ENCODE measurements at regions not wholly inside any gene's neighbourhood (a gene's known extent, or its start where the extent isn't known, plus 50 kb on each side); places are given as distances from the start of the nearest gene placed in this dataset.

GRCh38 chr1:14404862-14405301 lies 193.6 kb upstream of the KAZN start:
- H3K4me2 ChIP-seq: no peak overlapping the region
- 30% methylated on average over 1 of the region's 1 CpG for WGBS (ENCODE audit: low lambda C conversion rate, missing lambda C conversion rate)

DNA sequence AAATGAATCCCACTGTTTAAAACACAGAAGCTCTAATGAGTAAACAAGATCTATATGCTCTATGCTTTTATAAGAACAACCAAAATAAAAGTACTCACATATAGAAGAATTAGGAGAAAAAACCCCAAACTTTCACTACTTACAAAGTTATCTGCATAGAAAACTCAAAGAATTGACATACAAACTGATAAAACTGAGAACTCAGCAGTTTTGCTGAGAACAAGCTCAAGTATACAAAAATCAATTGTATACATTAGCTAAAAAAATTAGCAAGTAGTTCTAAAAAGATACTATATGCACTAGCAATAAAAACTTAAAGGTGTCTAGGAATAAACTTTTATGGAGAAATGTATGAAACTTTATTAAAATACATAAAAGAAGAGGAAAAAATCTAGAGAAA lies 186.2 kb upstream of the KAZN start:
- Histone ChIP-seq H3K4me1 (ENCODE audit: insufficient read depth) (no peaks in the 10 kb centered on the region), H3K79me2 (no peaks in the 10 kb centered on the region), H2AFZ (no peak overlapping the region), H3K36me3 (replicated peaks; ENCODE audit: insufficient read depth, low read depth) (no peaks in the 10 kb centered on the region), H3K4me3 (no peak overlapping the region), H3K9me2 (replicated peaks; ENCODE audit: insufficient read depth) (no peaks in the 10 kb centered on the region), H3K9me3 (ENCODE audit: low read depth) (no peaks in the 10 kb centered on the region), H3K4me2 (no peak overlapping the region), H3K27me3 (no peaks in the 10 kb centered on the region), H3K27ac (no peak overlapping the region), H4K20me1 (ENCODE audit: insufficient read depth, poor library complexity, severe bottlenecking) (no peaks in the 10 kb centered on the region)
- no peak for DNase-seq (ENCODE audit: low spot score)
- TF ChIP-seq EZH2phosphoT487 (IDR thresholded peaks at IDR 0.05; ENCODE audit: low read depth, severe bottlenecking, unreplicated experiment) (no peak), EZH2 (IDR thresholded peaks at IDR 0.05; ENCODE audit: borderline replicate concordance) (no peak)
- TF ChIP-seq, protein P1, sequence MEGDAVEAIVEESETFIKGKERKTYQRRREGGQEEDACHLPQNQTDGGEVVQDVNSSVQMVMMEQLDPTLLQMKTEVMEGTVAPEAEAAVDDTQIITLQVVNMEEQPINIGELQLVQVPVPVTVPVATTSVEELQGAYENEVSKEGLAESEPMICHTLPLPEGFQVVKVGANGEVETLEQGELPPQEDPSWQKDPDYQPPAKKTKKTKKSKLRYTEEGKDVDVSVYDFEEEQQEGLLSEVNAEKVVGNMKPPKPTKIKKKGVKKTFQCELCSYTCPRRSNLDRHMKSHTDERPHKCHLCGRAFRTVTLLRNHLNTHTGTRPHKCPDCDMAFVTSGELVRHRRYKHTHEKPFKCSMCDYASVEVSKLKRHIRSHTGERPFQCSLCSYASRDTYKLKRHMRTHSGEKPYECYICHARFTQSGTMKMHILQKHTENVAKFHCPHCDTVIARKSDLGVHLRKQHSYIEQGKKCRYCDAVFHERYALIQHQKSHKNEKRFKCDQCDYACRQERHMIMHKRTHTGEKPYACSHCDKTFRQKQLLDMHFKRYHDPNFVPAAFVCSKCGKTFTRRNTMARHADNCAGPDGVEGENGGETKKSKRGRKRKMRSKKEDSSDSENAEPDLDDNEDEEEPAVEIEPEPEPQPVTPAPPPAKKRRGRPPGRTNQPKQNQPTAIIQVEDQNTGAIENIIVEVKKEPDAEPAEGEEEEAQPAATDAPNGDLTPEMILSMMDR (IDR thresholded peaks at IDR 0.05; ENCODE audit: poor library complexity): no peak

More at GRCh38 chr1:14404862-14405301, 193.6 kb upstream of the KAZN start:
- Histone ChIP-seq H3K9me3 (ENCODE audit: low read depth) (no peaks in the 10 kb centered on the region), H3K36me3 (replicated peaks; ENCODE audit: insufficient read depth, low read depth) (no peaks in the 10 kb centered on the region), H3K4me1 (ENCODE audit: insufficient read depth) (no peaks in the 10 kb centered on the region), H3K9me2 (replicated peaks; ENCODE audit: insufficient read depth) (no peaks in the 10 kb centered on the region), H3K27me3 (no peaks in the 10 kb centered on the region), H4K20me1 (ENCODE audit: insufficient read depth, poor library complexity, severe bottlenecking) (no peaks in the 10 kb centered on the region), H3K4me3 (no peak overlapping the region), H3K79me2 (no peaks in the 10 kb centered on the region), H2AFZ (no peak overlapping the region), H3K27ac (no peak overlapping the region)
- TF ChIP-seq EZH2phosphoT487 (IDR thresholded peaks at IDR 0.05; ENCODE audit: low read depth, severe bottlenecking, unreplicated experiment): no peak
- TF ChIP-seq, protein P1 (IDR thresholded peaks at IDR 0.05; ENCODE audit: poor library complexity): no peak
- TF ChIP-seq EZH2 (IDR thresholded peaks at IDR 0.05; ENCODE audit: borderline replicate concordance): no peak
- no peak for DNase-seq (ENCODE audit: low spot score)

DNA sequence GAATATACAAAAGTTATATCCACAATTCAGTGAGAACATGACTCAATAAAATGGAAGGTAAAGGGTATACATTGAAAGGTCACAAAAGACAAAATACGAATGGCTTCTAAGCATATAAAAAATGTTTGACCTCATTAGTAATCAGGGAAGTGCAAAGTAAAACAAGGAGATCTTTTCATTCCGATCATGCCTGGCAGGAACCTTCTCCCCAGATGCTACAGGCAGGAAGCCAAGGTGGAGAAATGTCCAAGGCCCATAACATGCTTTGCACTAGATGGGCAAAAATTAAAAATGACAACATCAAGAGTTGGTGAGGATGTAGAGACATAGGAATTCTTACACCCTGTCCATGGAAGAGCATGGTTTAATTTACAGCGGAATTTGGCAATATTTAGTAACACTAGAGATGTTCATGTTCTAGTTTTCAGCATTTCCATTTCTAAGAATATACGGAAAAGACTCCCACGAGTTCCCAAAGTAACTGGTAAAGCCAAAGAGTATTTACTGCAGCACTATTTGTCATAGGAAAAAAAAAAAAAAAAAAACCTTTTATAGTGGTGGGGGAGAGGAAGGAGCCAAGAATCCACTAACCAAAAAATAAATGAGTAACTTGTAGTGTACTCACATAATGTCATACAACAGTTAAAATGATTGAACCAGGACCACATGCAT lies 184.5 kb upstream of the KAZN start:
- H3K4me1 ChIP-seq (ENCODE audit: insufficient read depth): no peaks in the 10 kb centered on the region
- H3K9me2 ChIP-seq (replicated peaks; ENCODE audit: insufficient read depth): no peaks in the 10 kb centered on the region
- no peak overlapping the region for H3K4me2 ChIP-seq
- H3K4me3 ChIP-seq: no peak overlapping the region
- 85% methylated on average over 5 of the region's 5 CpGs for WGBS (ENCODE audit: low lambda C conversion rate, missing lambda C conversion rate)
- TF ChIP-seq EZH2 (IDR thresholded peaks at IDR 0.05; ENCODE audit: borderline replicate concordance) (no peak), EZH2phosphoT487 (IDR thresholded peaks at IDR 0.05; ENCODE audit: low read depth, severe bottlenecking, unreplicated experiment) (no peak)
- TF ChIP-seq, protein P1 (IDR thresholded peaks at IDR 0.05; ENCODE audit: poor library complexity): no peak
- H3K79me2 ChIP-seq: no peaks in the 10 kb centered on the region
- H2AFZ ChIP-seq: no peak overlapping the region
- DNase-seq (ENCODE audit: low spot score): no peak
- no peaks in the 10 kb centered on the region for H3K9me3 ChIP-seq (ENCODE audit: low read depth)
- no peaks in the 10 kb centered on the region for H3K36me3 ChIP-seq (replicated peaks; ENCODE audit: insufficient read depth, low read depth)
- no peak overlapping the region for H3K27ac ChIP-seq
- no peaks in the 10 kb centered on the region for H4K20me1 ChIP-seq (ENCODE audit: insufficient read depth, poor library complexity, severe bottlenecking)
- no peaks in the 10 kb centered on the region for H3K27me3 ChIP-seq

Data from hepatocyte (in vitro differentiated cells).